CD4-positive, alpha-beta T cell treated with Interleukin-15 for 4 hours (primary cell): ENCODE measurements at regions not wholly inside any gene's neighbourhood (a gene's known extent, or its start where the extent isn't known, plus 50 kb on each side); places are given as distances from the start of the nearest gene placed in this dataset.

Experiments used
- DNase-seq: peaks from one replicate; pipeline ENCODE4 v3.0.0-alpha.2; 2020; ENCODE audit warnings: low spot score

GRCh38 chr10:91137822-91138221, 82.6 kb upstream of the PCGF5 start:
- DNase-seq, result no peak

- no peak for DNase-seq
Measured at GRCh38 chr10:91140995-91141549, 79.4 kb upstream of the PCGF5 start.

GRCh38 chr10:91144961-91145360, 75.5 kb upstream of the PCGF5 start:
- no peak for DNase-seq

- no peak for DNase-seq
Measured at GRCh38 chr10:91146146-91146545, 74.3 kb upstream of the PCGF5 start.

GRCh38 chr10:91149550-91149949, 70.9 kb upstream of the PCGF5 start:
- no peak for DNase-seq

- DNase-seq, result no peak
Measured at GRCh38 chr10:91150631-91151030, 69.8 kb upstream of the PCGF5 start.

- no peak for DNase-seq
Measured at GRCh38 chr10:91153508-91153907, 67.0 kb upstream of the PCGF5 start.

GRCh38 chr10:91154842-91155241, 65.6 kb upstream of the PCGF5 start:
- DNase-seq, result no peak

- DNase-seq, result no peak
Measured at GRCh38 chr10:91156196-91156595, 64.3 kb upstream of the PCGF5 start.

- no peak for DNase-seq
Measured at GRCh38 chr10:91159254-91159783, 61.1 kb upstream of the PCGF5 start.

GRCh38 chr10:91162050-91162494, 58.4 kb upstream of the PCGF5 start:
- peak; percentile 22 for DNase-seq

- DNase-seq, result peak; percentile 78
Measured at GRCh38 chr10:91162495-91163268, 57.8 kb upstream of the PCGF5 start.

GRCh38 chr10:91163269-91163868, 57.1 kb upstream of the PCGF5 start:
- DNase-seq, result peak; percentile 74

- peak; percentile 80 for DNase-seq
Measured at GRCh38 chr10:91163869-91164474, 56.5 kb upstream of the PCGF5 start.

- no peak for DNase-seq
Measured at GRCh38 chr10:91164520-91165065, 55.9 kb upstream of the PCGF5 start.

- no peak for DNase-seq
Measured at GRCh38 chr10:91167406-91167805, 53.1 kb upstream of the PCGF5 start.

- no peak for DNase-seq
Measured at GRCh38 chr10:91170418-91170817, 50.0 kb upstream of the PCGF5 start.
